Activated naive CD8-positive, alpha-beta T cell treated with anti-CD3 and anti-CD28 coated beads, Interleukin-2, amount 10 ng/mL, durations not matched to agents 7 days and 5 days (primary cell): ENCODE measurements at regions not wholly inside any gene's neighbourhood (a gene's known extent, or its start where the extent isn't known, plus 50 kb on each side); places are given as distances from the start of the nearest gene placed in this dataset.

Experiments
- ATAC-seq: fragments of 150-1000 bp; cut with Tn5 transposase; one replicate; pipeline ENCODE4 v1.10.0; 2021; ENCODE audit warnings: low read depth, moderate library complexity
- POLR2A ChIA-PET: fragments of 350-600 bp; sonication (Branson Sonifier 250); formaldehyde crosslinking; loops from one replicate; lab custom pipeline; 2021; ENCODE audit warnings: antibody characterized with exemption; lab: Charles Lee
- DNase-seq: peaks from one replicate; pipeline ENCODE4 v3.0.0; 2021
- H3K27ac Mint-ChIP-seq: one replicate; pipeline ENCODE4 v1.8.0; 2022; ENCODE audit warnings: mild to moderate bottlenecking, mixed read lengths
- H3K27me3 Mint-ChIP-seq: one replicate; pipeline ENCODE4 v1.8.0; 2022; ENCODE audit warnings: mild to moderate bottlenecking, moderate library complexity, mixed read lengths
- H3K36me3 Mint-ChIP-seq: one replicate; pipeline ENCODE4 v1.8.0; 2021; ENCODE audit warnings: mild to moderate bottlenecking, mixed read lengths
- H3K4me1 Mint-ChIP-seq: one replicate; pipeline ENCODE4 v1.8.0; 2021; ENCODE audit warnings: mixed read lengths
- H3K4me3 Mint-ChIP-seq: one replicate; pipeline ENCODE4 v1.8.0; 2022; ENCODE audit warnings: mild to moderate bottlenecking, moderate library complexity, mixed read lengths
- H3K9me3 Mint-ChIP-seq: one replicate; pipeline ENCODE4 v1.8.0; 2021; ENCODE audit warnings: mixed read lengths

DNA sequence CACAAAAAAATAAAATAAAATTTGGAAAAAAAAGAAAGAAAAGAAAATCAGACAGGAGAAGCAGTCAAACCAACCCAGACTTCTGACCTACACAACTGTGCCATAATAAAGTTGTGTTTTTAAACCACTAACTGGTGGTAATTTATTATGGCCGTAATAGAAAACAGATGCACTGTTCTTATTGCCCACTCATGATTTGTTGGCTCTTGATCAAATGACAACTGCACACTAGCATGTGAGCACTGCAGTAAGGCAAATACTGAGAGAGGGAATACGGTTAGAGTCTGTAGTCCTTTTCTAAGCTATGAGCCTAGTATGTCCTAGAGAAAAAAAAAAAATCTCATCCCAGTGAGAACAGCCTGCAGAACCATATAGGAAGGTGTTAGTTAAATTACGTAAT, 61.2 kb upstream of the TNR start:
- ATAC-seq (no peak), DNase-seq (no peak)
- Mint-ChIP-seq H3K27me3 (no peaks in the 10 kb centered on the region), H3K27ac (no peak overlapping the region), H3K9me3 (no peaks in the 10 kb centered on the region), H3K4me1 (no peaks in the 10 kb centered on the region), H3K36me3 (no peaks in the 10 kb centered on the region), H3K4me3 (no peak overlapping the region)
- POLR2A ChIA-PET, result no interaction called here

GRCh38 chr1:175803413-175803812, 60.0 kb upstream of the TNR start:
- Mint-ChIP-seq H3K9me3 (no peaks in the 10 kb centered on the region), H3K36me3 (no peaks in the 10 kb centered on the region), H3K27me3 (no peaks in the 10 kb centered on the region), H3K27ac (no peak overlapping the region), H3K4me1 (no peaks in the 10 kb centered on the region), H3K4me3 (no peak overlapping the region)
- POLR2A ChIA-PET, result no interaction called here
- ATAC-seq, result no peak
- DNase-seq, result no peak

- DNase-seq, result no peak
- no peaks in the 10 kb centered on the region for H3K4me1 Mint-ChIP-seq
- POLR2A ChIA-PET, result no interaction called here
- no peaks in the 10 kb centered on the region for H3K36me3 Mint-ChIP-seq
- no peaks in the 10 kb centered on the region for H3K9me3 Mint-ChIP-seq
- H3K27me3 Mint-ChIP-seq, result no peaks in the 10 kb centered on the region
- H3K27ac Mint-ChIP-seq, result no peak overlapping the region
- no peak overlapping the region for H3K4me3 Mint-ChIP-seq
- no peak for ATAC-seq
Observed at GRCh38 chr1:175802407-175803123, 59.2 kb upstream of the TNR start.

- H3K36me3 Mint-ChIP-seq, result no peaks in the 10 kb centered on the region
- H3K9me3 Mint-ChIP-seq, result no peaks in the 10 kb centered on the region
- POLR2A ChIA-PET, result no interaction called here
- ATAC-seq, result no peak
- peaks cover under 1% of the 10 kb centered on the region for H3K27me3 Mint-ChIP-seq
- H3K4me1 Mint-ChIP-seq, result no peaks in the 10 kb centered on the region
- H3K27ac Mint-ChIP-seq, result no peak overlapping the region
- no peak for DNase-seq
- no peak overlapping the region for H3K4me3 Mint-ChIP-seq
Observed at GRCh38 chr1:175801979-175802378, 58.6 kb upstream of the TNR start.

DNA sequence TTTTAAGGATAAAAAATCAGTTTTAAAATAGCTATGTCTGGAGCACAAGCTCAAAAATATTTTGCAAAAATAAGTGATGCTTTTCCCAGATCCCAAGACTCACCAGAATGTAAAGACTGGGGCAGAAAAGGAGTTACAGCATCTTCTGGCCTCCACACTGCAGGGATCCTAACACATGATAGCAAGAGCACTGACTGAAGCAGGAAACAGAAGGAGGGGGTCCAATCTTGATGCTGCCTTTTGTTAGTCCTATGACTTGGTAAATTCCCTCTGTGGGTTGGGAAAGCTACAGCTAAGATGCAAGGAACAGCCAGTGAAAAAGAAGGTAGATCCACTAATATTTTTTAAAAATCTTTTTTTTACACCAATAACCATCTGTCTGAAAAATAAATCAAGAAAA, 54.2 kb upstream of the TNR start:
- Mint-ChIP-seq H3K27ac (no peak overlapping the region), H3K36me3 (no peaks in the 10 kb centered on the region), H3K27me3 (peaks cover 8% of the 10 kb centered on the region), H3K9me3 (no peaks in the 10 kb centered on the region), H3K4me3 (no peak overlapping the region), H3K4me1 (no peaks in the 10 kb centered on the region)
- POLR2A ChIA-PET, result no interaction called here
- DNase-seq, result no peak
- no peak for ATAC-seq

DNA sequence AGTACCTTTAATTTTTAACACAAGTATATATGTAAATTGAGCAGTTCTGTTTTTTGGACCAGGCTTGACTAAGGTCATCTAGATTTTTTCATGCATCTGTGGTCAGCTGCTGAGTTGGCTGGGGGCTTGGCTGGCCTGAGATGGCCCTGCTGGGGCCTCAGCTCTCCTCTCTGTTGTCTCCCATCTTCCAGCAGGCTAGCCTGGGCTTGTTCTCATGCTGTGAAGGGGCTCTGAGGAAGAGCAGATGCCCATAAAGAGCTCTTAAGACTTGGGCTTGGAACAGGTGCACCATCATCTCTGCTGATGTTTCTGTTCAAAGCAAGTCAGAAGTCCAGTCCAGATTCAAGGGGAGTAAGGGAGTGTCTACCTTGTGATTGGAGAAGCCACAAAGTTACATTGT, 51.2 kb upstream of the TNR start:
- H3K9me3 Mint-ChIP-seq, result no peaks in the 10 kb centered on the region
- H3K27ac Mint-ChIP-seq, result no peak overlapping the region
- ATAC-seq, result no peak
- peaks cover 8% of the 10 kb centered on the region for H3K27me3 Mint-ChIP-seq
- POLR2A ChIA-PET, result no interaction called here
- DNase-seq, result no peak
- H3K4me3 Mint-ChIP-seq, result no peak overlapping the region
- H3K36me3 Mint-ChIP-seq, result no peaks in the 10 kb centered on the region
- no peaks in the 10 kb centered on the region for H3K4me1 Mint-ChIP-seq

DNA sequence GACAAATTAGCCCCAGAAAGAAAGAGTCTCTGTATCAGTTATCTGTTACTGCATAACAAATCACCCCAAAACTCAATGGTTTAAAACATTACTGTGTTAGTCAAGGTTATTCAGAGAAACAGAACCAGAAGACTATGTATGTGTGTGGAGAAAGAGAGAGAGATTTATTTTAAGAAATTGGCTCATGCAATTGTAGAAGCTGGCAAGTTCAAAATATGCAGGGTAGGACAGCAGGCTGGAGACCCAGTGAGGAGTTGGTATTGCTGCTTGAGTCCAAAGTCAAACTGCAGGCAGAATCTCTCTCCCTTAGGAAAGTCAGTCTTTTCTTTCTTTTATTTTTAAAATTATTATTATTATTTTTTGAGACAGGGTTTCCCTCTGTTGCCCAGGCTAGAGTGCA, 50.2 kb upstream of the TNR start:
- no peak for ATAC-seq

More for the DNA sequence above, 50.2 kb upstream of the TNR start:
- Mint-ChIP-seq H3K9me3 (no peaks in the 10 kb centered on the region), H3K27me3 (peaks cover 8% of the 10 kb centered on the region), H3K4me1 (no peaks in the 10 kb centered on the region), H3K27ac (no peak overlapping the region), H3K4me3 (no peak overlapping the region), H3K36me3 (no peaks in the 10 kb centered on the region)
- DNase-seq, result no peak
- POLR2A ChIA-PET, result no interaction called here
